ENCODE measurements at regions not wholly inside any gene's neighbourhood (a gene's known extent, or its start where the extent isn't known, plus 50 kb on each side); places are given as distances from the start of the nearest gene placed in this dataset.

GRCh38 chr12:107360033-107360432, 266.7 kb upstream of the CRY1 start:
- intact Hi-C loops (cut with micrococcal nuclease), result no loop called here
- H3K4me1 ChIP-seq (ENCODE audit: insufficient read depth, low read length), result peaks cover 30% of the 10 kb centered on the region

GRCh38 chr12:107360482-107360881, 267.1 kb upstream of the CRY1 start:
- TF ChIP-seq CTCF (conservative IDR thresholded peaks at IDR 0.05; ENCODE audit: low read depth, low read length), result no peak
- TF ChIP-seq EZH2 (IDR thresholded peaks at IDR 0.05; ENCODE audit: low read length, unreplicated experiment), result no peak
- TF ChIP-seq EZH2phosphoT487 (IDR thresholded peaks at IDR 0.05; ENCODE audit: borderline replicate concordance, low read length), result no peak
- Histone ChIP-seq H3K4me1 (ENCODE audit: insufficient read depth, low read length) (peaks cover 30% of the 10 kb centered on the region), H3K9ac (ENCODE audit: low read length) (no peak overlapping the region), H3K79me2 (ENCODE audit: low read length) (peaks cover 4% of the 10 kb centered on the region; the same call in 1 of the 2 replicates), H3K27me3 (ENCODE audit: low read length) (no peaks in the 10 kb centered on the region), H3K36me3 (ENCODE audit: low read depth, low read length) (no peaks in the 10 kb centered on the region), H3K4me3 (ENCODE audit: low read length) (no peak overlapping the region), H3K4me2 (ENCODE audit: low read length) (no peak overlapping the region), H3F3A (ENCODE audit: low read length, unreplicated experiment) (no peaks in the 10 kb centered on the region), H3K27ac (ENCODE audit: low read length) (no peak overlapping the region), H3K9me3 (ENCODE audit: low read length) (no peaks in the 10 kb centered on the region), H4K20me1 (ENCODE audit: low read length) (no peaks in the 10 kb centered on the region), H3K9me2 (replicated peaks; ENCODE audit: low read length) (no peaks in the 10 kb centered on the region), H2AFZ (ENCODE audit: low read length) (no peak overlapping the region)
- DNase-seq, result no peak
- intact Hi-C loops (cut with micrococcal nuclease), result no loop called here
- no TSS peak for BruUV-seq (replicated peaks)
- POLR2A ChIA-PET (ENCODE audit: unreplicated experiment), result no interaction called here
- no peak for ATAC-seq
- CTCF ChIA-PET, result no interaction called here

More at GRCh38 chr12:107360033-107360432, 266.7 kb upstream of the CRY1 start:
- ChIA-PET CTCF (no interaction called here), POLR2A (ENCODE audit: unreplicated experiment) (no interaction called here)
- H3K36me3 ChIP-seq (ENCODE audit: low read depth, low read length), result no peaks in the 10 kb centered on the region
- no peak overlapping the region for H3K4me2 ChIP-seq (ENCODE audit: low read length)
- H3K9me3 ChIP-seq (ENCODE audit: low read length), result no peaks in the 10 kb centered on the region
- H2AFZ ChIP-seq (ENCODE audit: low read length), result no peak overlapping the region
- DNase-seq (no peak), ATAC-seq (no peak)
- no TSS peak for BruUV-seq (replicated peaks)
- no peaks in the 10 kb centered on the region for H4K20me1 ChIP-seq (ENCODE audit: low read length)
- no peaks in the 10 kb centered on the region for H3F3A ChIP-seq (ENCODE audit: low read length, unreplicated experiment)
- H3K79me2 ChIP-seq (ENCODE audit: low read length), result peaks cover 4% of the 10 kb centered on the region; the same call in 1 of the 2 replicates
- no peaks in the 10 kb centered on the region for H3K27me3 ChIP-seq (ENCODE audit: low read length)
- H3K9me2 ChIP-seq (replicated peaks; ENCODE audit: low read length), result no peaks in the 10 kb centered on the region
- no peak overlapping the region for H3K27ac ChIP-seq (ENCODE audit: low read length)
- no peak overlapping the region for H3K9ac ChIP-seq (ENCODE audit: low read length)
- TF ChIP-seq EZH2phosphoT487 (IDR thresholded peaks at IDR 0.05; ENCODE audit: borderline replicate concordance, low read length) (no peak), CTCF (conservative IDR thresholded peaks at IDR 0.05; ENCODE audit: low read depth, low read length) (no peak), EZH2 (IDR thresholded peaks at IDR 0.05; ENCODE audit: low read length, unreplicated experiment) (no peak)
- H3K4me3 ChIP-seq (ENCODE audit: low read length), result no peak overlapping the region

- ATAC-seq (no peak), DNase-seq (no peak)
- TF ChIP-seq EZH2phosphoT487 (IDR thresholded peaks at IDR 0.05; ENCODE audit: borderline replicate concordance, low read length) (no peak), EZH2 (IDR thresholded peaks at IDR 0.05; ENCODE audit: low read length, unreplicated experiment) (no peak), CTCF (conservative IDR thresholded peaks at IDR 0.05; ENCODE audit: low read depth, low read length) (no peak)
- H3K36me3 ChIP-seq (ENCODE audit: low read depth, low read length), result no peaks in the 10 kb centered on the region
- no peak overlapping the region for H3K4me2 ChIP-seq (ENCODE audit: low read length)
- no peak overlapping the region for H2AFZ ChIP-seq (ENCODE audit: low read length)
- H3K4me1 ChIP-seq (ENCODE audit: insufficient read depth, low read length), result peaks cover 16% of the 10 kb centered on the region
- no peak overlapping the region for H3K27ac ChIP-seq (ENCODE audit: low read length)
- intact Hi-C loops (cut with micrococcal nuclease), result no loop called here
- POLR2A ChIA-PET (ENCODE audit: unreplicated experiment), result no interaction called here
- H3K79me2 ChIP-seq (ENCODE audit: low read length), result peaks cover 3% of the 10 kb centered on the region; the same call in 1 of the 2 replicates
- no peaks in the 10 kb centered on the region for H3K9me2 ChIP-seq (replicated peaks; ENCODE audit: low read length)
- H3K9ac ChIP-seq (ENCODE audit: low read length), result no peak overlapping the region
- CTCF ChIA-PET, result no interaction called here
- H3K4me3 ChIP-seq (ENCODE audit: low read length), result no peak overlapping the region
- no peaks in the 10 kb centered on the region for H3K9me3 ChIP-seq (ENCODE audit: low read length)
- H3K27me3 ChIP-seq (ENCODE audit: low read length), result no peaks in the 10 kb centered on the region
- no peaks in the 10 kb centered on the region for H3F3A ChIP-seq (ENCODE audit: low read length, unreplicated experiment)
- BruUV-seq (replicated peaks), result no TSS peak
- H4K20me1 ChIP-seq (ENCODE audit: low read length), result no peaks in the 10 kb centered on the region
Observed at GRCh38 chr12:107361970-107362369, 268.6 kb upstream of the CRY1 start.

Measured in PC-3 (cell line).